ENCODE measurements at regions not wholly inside any gene's neighbourhood (a gene's known extent, or its start where the extent isn't known, plus 50 kb on each side); places are given as distances from the start of the nearest gene placed in this dataset.

- TF ChIP-seq, protein P1, sequence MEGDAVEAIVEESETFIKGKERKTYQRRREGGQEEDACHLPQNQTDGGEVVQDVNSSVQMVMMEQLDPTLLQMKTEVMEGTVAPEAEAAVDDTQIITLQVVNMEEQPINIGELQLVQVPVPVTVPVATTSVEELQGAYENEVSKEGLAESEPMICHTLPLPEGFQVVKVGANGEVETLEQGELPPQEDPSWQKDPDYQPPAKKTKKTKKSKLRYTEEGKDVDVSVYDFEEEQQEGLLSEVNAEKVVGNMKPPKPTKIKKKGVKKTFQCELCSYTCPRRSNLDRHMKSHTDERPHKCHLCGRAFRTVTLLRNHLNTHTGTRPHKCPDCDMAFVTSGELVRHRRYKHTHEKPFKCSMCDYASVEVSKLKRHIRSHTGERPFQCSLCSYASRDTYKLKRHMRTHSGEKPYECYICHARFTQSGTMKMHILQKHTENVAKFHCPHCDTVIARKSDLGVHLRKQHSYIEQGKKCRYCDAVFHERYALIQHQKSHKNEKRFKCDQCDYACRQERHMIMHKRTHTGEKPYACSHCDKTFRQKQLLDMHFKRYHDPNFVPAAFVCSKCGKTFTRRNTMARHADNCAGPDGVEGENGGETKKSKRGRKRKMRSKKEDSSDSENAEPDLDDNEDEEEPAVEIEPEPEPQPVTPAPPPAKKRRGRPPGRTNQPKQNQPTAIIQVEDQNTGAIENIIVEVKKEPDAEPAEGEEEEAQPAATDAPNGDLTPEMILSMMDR (IDR thresholded peaks at IDR 0.05): no peak
- TF ChIP-seq EZH2 (IDR thresholded peaks at IDR 0.05): no peak
- TF ChIP-seq EZH2phosphoT487 (IDR thresholded peaks at IDR 0.05): no peak
These were observed 64.1 kb upstream of the RFLNA start for GRCh38 chr12:124230789-124231188.

All from neural progenitor cell (in vitro differentiated cells).